KMS-11 (cell line): ENCODE measurements at regions not wholly inside any gene's neighbourhood (a gene's known extent, or its start where the extent isn't known, plus 50 kb on each side); places are given as distances from the start of the nearest gene placed in this dataset.

Source experiments
- H2AFZ ChIP-seq: fragments of 200-600 bp; sonication (generic); 2 replicates; pipeline ENCODE4 v1.6.1; 2016; ENCODE audit warnings: antibody characterized with exemption, mixed run types, low read depth
- H3K27ac ChIP-seq: fragments of 200-600 bp; sonication (generic); 2 replicates; pipeline ENCODE4 v1.6.1; 2016; ENCODE audit warnings: mild to moderate bottlenecking, mixed run types
- H3K27me3 ChIP-seq: fragments of 200-600 bp; sonication (generic); 2 replicates; pipeline ENCODE4 v1.6.1; 2017; ENCODE audit warnings: mild to moderate bottlenecking, low read depth, mixed run types, moderate library complexity; ENCODE audit not compliant: insufficient read depth
- H3K36me3 ChIP-seq: fragments of 200-600 bp; sonication (generic); 2 replicates; pipeline ENCODE4 v1.6.1; 2017; ENCODE audit warnings: mild to moderate bottlenecking, mixed run types; ENCODE audit not compliant: insufficient read depth
- H3K4me1 ChIP-seq: fragments of 200-600 bp; sonication (generic); 2 replicates; pipeline ENCODE4 v1.6.1; 2016; ENCODE audit warnings: mild to moderate bottlenecking, low read depth, mixed run types; ENCODE audit not compliant: poor library complexity, severe bottlenecking
- H3K4me2 ChIP-seq: fragments of 200-600 bp; sonication (generic); 2 replicates; pipeline ENCODE4 v1.7.0; 2016; ENCODE audit warnings: mild to moderate bottlenecking, mixed run types
- H3K4me3 ChIP-seq: fragments of 200-600 bp; sonication (generic); IDR thresholded peaks from 2 replicates; pipeline ENCODE4 v1.6.1; 2017; ENCODE audit warnings: low read depth, low read length, mixed read lengths; ENCODE audit not compliant: insufficient read depth
- H3K79me2 ChIP-seq: fragments of 200-600 bp; sonication (generic); 2 replicates; pipeline ENCODE4 v1.6.1; 2016; ENCODE audit warnings: low read depth, mixed run types; ENCODE audit not compliant: insufficient read depth
- H3K9ac ChIP-seq: fragments of 200-600 bp; sonication (generic); 2 replicates; pipeline ENCODE4 v1.6.1; 2016; ENCODE audit warnings: mild to moderate bottlenecking, mixed run types
- H4K20me1 ChIP-seq: fragments of 200-600 bp; sonication (generic); 2 replicates; pipeline ENCODE4 v1.6.1; 2016; ENCODE audit warnings: mild to moderate bottlenecking, mixed run types; ENCODE audit not compliant: insufficient read depth
- CTCF ChIP-seq: fragments of 200-600 bp; sonication (generic); conservative IDR thresholded peaks from 2 replicates; pipeline ENCODE4 v1.6.1; 2017; ENCODE audit warnings: low read depth, mild to moderate bottlenecking, antibody characterized with exemption, low read length, moderate library complexity, mixed read lengths

GRCh38 chrX:146433771-146434170, 375.8 kb upstream of the CXorf51B start:
- Histone ChIP-seq H3K4me2 (no peak overlapping the region), H3K4me1 (no peaks in the 10 kb centered on the region), H3K9ac (no peak overlapping the region)

DNA sequence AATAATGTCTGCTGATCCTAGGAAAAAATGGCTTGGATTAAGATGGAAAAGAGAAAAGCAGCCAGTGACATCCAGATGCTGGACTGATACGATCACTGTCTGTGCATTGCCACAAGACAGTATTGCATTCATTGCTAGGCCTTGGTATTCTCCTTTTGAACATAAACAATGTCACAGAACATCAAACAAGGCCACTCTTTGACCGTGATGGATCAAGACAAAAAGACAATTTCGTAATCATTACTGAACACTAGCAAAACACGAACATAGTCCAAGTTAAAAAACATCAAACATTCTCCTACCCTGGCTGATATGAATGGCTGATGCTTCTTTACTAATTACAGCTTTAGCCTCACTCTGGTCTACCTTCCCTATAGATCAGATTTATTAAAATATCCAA, 374.1 kb upstream of the CXorf51B start:
- no peak overlapping the region for H2AFZ ChIP-seq
- no peaks in the 10 kb centered on the region for H4K20me1 ChIP-seq
- no peaks in the 10 kb centered on the region for H3K4me1 ChIP-seq

More at GRCh38 chrX:146433771-146434170, 375.8 kb upstream of the CXorf51B start:
- Histone ChIP-seq H3K27me3 (no peaks in the 10 kb centered on the region), H2AFZ (no peak overlapping the region), H3K27ac (no peak overlapping the region), H4K20me1 (no peaks in the 10 kb centered on the region), H3K4me3 (no peak overlapping the region), H3K79me2 (no peaks in the 10 kb centered on the region), H3K36me3 (no peaks in the 10 kb centered on the region)
- TF ChIP-seq CTCF = no peak

DNA sequence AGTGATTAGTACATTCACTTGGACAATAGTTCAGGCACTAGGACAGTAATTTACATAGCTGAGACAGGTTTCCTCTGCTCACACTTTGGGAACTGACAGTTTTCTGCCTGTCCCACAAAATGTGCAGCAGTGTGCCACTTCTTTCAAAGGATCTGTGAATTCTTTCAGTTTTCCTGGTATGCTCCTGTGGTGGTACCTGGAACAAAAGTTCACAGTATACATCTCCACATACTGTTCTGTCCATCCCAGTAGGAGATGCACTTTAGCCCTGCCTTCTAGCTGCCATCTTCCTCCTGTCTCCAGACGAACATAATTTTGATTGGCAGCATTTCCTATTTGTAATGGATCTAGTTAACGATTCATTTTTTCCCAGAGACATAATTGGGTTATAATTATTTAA, 360.8 kb upstream of the CXorf51B start:
- Histone ChIP-seq H3K4me1 (no peaks in the 10 kb centered on the region), H3K36me3 (no peaks in the 10 kb centered on the region), H2AFZ (no peak overlapping the region), H3K9ac (no peak overlapping the region), H3K4me2 (no peak overlapping the region), H4K20me1 (no peaks in the 10 kb centered on the region), H3K27me3 (no peaks in the 10 kb centered on the region), H3K27ac (no peak overlapping the region), H3K4me3 (no peak overlapping the region), H3K79me2 (no peaks in the 10 kb centered on the region)
- no peak for TF ChIP-seq CTCF

More for the DNA sequence above, 374.1 kb upstream of the CXorf51B start:
- TF ChIP-seq CTCF = no peak
- no peak overlapping the region for H3K27ac ChIP-seq
- H3K79me2 ChIP-seq = no peaks in the 10 kb centered on the region
- no peak overlapping the region for H3K4me3 ChIP-seq
- no peak overlapping the region for H3K9ac ChIP-seq
- H3K27me3 ChIP-seq = no peaks in the 10 kb centered on the region
- no peaks in the 10 kb centered on the region for H3K36me3 ChIP-seq
- H3K4me2 ChIP-seq = no peak overlapping the region

DNA sequence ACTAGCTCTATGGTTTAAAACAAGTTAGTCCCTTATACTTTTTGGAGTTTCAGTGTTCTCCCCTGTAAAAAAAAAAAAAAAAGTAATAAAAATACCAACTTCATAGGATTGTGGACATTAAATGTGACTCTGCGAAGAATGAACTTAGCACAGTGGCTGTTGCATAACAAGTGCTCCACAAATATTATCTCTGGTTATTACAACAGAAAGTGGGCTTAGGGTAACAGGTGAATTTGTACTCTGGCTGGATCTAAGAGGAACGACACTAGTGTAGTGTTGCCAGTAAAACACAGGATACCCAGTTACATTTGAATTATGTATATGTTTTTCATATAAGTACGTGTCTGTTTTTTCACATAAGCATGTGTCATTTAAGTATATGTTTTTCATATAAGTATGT, 360.3 kb upstream of the CXorf51B start:
- Histone ChIP-seq H3K36me3 (no peaks in the 10 kb centered on the region), H3K4me1 (no peaks in the 10 kb centered on the region), H3K27ac (no peak overlapping the region), H3K27me3 (no peaks in the 10 kb centered on the region), H2AFZ (no peak overlapping the region), H3K79me2 (no peaks in the 10 kb centered on the region), H3K9ac (no peak overlapping the region), H3K4me3 (no peak overlapping the region), H3K4me2 (no peak overlapping the region), H4K20me1 (no peaks in the 10 kb centered on the region)
- TF ChIP-seq CTCF = no peak
